Body of pancreas (tissue), 4 donors: ENCODE measurements at regions not wholly inside any gene's neighbourhood (a gene's known extent, or its start where the extent isn't known, plus 50 kb on each side); places are given as distances from the start of the nearest gene placed in this dataset.

Experiments
- CTCF ChIP-seq, 7 experiments: fragments of 450-650 bp in 4 of 7; fragments of 200-600 bp in 3 of 7; sonication (generic) in 3 of 7; IDR thresholded peaks; one replicate each; pipeline ENCODE4 v1.5.1; 2016 to 2019; ENCODE audit warnings: antibody characterized with exemption in 7 of 7
- POLR2A ChIP-seq, 3 donors: fragments of 450-650 bp; IDR thresholded peaks; one replicate each; pipeline ENCODE4 v1.6.1; 2016; ENCODE audit warnings: antibody characterized with exemption in 3 of 3, mild to moderate bottlenecking in 2 of 3

- TF ChIP-seq CTCF (IDR thresholded peaks at IDR 0.05) (no peak), POLR2A (IDR thresholded peaks at IDR 0.05) (no peak)
Measured at GRCh38 chr3:177545964-177546363, 348.7 kb upstream of the TBL1XR1 start.
